Tibial nerve (tissue), 3 donors: ENCODE measurements at regions not wholly inside any gene's neighbourhood (a gene's known extent, or its start where the extent isn't known, plus 50 kb on each side); places are given as distances from the start of the nearest gene placed in this dataset.

Experiments used
- POLR2A ChIP-seq, 2 donors: fragments of 450-650 bp; IDR thresholded peaks; one replicate each; pipeline ENCODE4 v1.6.1; 2017; ENCODE audit warnings: antibody characterized with exemption in 2 of 2, mild to moderate bottlenecking in 2 of 2, moderate library complexity in 2 of 2
- TF ChIP-seq, protein P1 (sequence below), 5 experiments: fragments of 200-600 bp in 3 of 5; fragments of 450-650 bp in 2 of 5; sonication (generic) in 3 of 5; IDR thresholded peaks; one replicate each; pipeline ENCODE4 v1.5.1; 2016 to 2019; ENCODE audit warnings: antibody characterized with exemption in 5 of 5, mild to moderate bottlenecking in 3 of 5, moderate library complexity in 2 of 5

- TF ChIP-seq, protein P1, sequence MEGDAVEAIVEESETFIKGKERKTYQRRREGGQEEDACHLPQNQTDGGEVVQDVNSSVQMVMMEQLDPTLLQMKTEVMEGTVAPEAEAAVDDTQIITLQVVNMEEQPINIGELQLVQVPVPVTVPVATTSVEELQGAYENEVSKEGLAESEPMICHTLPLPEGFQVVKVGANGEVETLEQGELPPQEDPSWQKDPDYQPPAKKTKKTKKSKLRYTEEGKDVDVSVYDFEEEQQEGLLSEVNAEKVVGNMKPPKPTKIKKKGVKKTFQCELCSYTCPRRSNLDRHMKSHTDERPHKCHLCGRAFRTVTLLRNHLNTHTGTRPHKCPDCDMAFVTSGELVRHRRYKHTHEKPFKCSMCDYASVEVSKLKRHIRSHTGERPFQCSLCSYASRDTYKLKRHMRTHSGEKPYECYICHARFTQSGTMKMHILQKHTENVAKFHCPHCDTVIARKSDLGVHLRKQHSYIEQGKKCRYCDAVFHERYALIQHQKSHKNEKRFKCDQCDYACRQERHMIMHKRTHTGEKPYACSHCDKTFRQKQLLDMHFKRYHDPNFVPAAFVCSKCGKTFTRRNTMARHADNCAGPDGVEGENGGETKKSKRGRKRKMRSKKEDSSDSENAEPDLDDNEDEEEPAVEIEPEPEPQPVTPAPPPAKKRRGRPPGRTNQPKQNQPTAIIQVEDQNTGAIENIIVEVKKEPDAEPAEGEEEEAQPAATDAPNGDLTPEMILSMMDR (IDR thresholded peaks at IDR 0.05): no peak
- no peak for TF ChIP-seq POLR2A (IDR thresholded peaks at IDR 0.05)
Measured at GRCh38 chr2:8094526-8094925, 587.3 kb upstream of the ID2 start.
